HG03432 (cell line): ENCODE measurements at regions not wholly inside any gene's neighbourhood (a gene's known extent, or its start where the extent isn't known, plus 50 kb on each side); places are given as distances from the start of the nearest gene placed in this dataset.
"Not testable (repeated sequence)": the region's sequence is repeated elsewhere in the genome, so short reads cannot be mapped to it uniquely, and the experiment has no call there.

ENCODE experiments used
- ATAC-seq: cut with Tn5 transposase; IDR thresholded peaks from one replicate; pipeline ENCODE4 v1.9.1; 2021; ENCODE audit warnings: mild to moderate bottlenecking, moderate library complexity; ENCODE audit not compliant: unreplicated experiment

DNA sequence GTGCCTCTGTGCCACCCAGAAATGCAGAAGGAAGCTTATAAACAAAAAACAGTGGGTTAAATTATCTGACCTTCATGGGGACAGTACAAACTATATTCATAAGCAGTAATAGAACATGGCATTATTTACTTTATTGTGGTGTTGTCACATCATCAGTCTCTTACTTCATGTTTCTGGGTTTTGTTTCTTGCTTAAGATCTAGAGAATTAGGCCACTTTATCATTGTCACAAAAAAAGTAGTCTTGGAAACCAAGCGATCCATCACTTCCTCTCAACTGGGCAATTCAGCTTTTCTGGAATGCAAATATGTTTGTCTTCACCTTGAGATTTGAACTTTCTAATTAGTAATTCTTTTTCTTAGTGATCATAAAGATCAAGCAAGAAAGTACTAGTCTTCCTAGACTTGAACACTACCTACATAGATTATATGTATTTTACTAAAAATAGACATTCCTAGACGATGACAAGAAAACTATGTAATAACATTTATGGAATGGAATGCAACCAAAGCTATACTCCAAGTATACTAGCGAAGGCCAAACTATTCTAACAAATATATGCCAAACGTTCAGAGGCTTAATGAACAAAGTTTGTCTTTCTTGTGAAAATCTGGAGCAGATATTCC lies 363.4 kb downstream of the DAD1 start:
- ATAC-seq: no peak

GRCh38 chr14:22221508-22221907 lies 367.5 kb downstream of the DAD1 start:
- no peak for ATAC-seq

DNA sequence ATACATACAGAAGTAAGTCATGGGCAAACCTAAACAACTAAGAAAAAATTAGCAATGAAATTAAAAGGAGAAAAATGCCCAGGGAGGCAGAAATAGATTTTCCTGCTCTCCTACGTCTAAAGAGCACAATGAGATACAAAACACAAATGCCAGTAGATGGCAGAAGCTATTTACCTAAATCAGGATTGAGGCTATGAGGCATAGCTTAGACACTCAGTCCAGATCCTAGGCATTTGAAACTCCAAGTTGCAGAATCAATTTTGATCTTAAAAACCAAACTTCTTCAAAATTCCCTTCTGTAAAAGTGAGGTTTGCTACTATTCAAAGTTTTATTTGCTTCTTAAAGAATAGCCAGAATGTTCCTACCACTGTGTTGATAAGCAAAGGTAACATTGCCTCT lies 368.6 kb downstream of the DAD1 start:
- ATAC-seq: no peak

DNA sequence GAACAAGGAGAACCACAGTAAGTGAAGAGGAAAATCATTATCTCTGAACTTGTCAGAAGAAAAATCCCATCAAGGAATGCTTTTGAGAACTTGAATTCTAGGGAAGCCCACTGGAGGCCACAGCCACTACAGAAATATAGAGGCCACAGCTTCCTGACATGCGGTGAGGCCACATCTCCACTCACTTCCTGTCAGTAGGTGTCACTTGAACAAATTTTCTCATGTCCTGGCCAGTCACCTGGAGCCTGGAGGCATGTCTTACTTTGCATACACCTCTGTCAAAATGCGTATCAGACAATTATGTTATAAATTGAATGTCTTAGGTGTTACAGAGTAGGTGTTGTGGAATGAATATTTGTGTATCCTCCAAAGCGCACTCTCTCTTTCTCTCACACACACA lies 370.3 kb downstream of the DAD1 start:
- ATAC-seq: no peak

- no peak for ATAC-seq
These were observed 375.9 kb downstream of the DAD1 start for GRCh38 chr14:22213120-22213519.

DNA sequence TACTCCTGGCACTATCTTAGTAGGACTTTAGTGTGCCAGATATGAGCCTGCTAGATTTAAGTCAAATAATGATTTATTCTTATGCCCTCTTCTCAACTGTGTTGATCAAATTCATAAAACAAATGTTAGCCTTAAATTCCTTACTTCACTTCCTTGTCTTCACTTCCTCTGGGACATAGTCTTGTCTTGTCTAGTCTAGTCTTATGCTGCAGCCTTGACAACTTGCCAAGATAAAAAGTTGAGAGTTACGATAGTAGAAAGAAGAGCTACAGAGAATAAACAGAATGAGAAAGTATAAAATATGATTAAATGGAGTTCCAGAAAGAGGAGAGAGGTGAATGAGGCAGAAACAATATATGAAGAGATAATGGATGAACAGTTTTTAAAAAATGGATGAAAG lies 378.1 kb downstream of the DAD1 start:
- ATAC-seq: no peak

DNA sequence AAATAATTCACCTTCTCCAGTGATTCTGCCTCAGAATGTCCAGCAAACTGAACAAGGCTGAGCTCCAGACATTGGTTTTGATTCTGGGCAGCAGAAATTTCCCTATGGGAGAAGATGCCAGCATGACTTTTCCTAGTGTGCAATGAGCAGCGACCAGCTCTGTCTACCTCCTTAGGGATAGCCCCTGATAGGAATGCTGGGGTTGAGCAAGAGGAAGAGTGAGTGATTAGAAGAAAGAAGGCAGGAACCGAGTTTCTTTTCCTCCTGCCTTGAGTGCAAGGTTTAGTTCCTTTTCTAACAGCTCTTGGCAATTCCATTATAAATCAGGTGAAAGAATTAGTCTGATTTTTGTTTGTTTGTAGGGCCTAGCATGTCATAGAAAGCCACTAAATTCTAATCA lies 379.0 kb downstream of the DAD1 start:
- no peak for ATAC-seq

- no peak for ATAC-seq
These were observed 386.0 kb downstream of the DAD1 start for GRCh38 chr14:22203036-22203435.

DNA sequence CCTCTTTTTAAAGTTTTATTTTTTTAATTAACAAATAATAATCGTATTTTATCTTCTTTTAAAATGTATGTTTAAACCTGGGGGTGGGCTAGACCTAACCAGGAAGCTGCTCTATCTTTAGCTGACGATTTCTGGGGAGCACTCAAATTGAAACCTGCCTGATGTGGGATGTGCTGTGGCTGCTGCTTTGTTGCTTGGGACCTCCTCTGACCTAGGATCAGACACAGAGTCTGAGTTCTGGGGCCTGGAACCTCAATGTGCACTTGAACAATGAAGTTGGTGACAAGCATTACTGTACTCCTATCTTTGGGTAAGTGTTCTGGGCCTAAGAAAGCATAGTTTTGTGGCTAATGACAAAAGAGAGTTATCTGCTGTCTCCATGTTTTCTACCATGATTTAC lies 386.7 kb downstream of the DAD1 start:
- no peak for ATAC-seq

DNA sequence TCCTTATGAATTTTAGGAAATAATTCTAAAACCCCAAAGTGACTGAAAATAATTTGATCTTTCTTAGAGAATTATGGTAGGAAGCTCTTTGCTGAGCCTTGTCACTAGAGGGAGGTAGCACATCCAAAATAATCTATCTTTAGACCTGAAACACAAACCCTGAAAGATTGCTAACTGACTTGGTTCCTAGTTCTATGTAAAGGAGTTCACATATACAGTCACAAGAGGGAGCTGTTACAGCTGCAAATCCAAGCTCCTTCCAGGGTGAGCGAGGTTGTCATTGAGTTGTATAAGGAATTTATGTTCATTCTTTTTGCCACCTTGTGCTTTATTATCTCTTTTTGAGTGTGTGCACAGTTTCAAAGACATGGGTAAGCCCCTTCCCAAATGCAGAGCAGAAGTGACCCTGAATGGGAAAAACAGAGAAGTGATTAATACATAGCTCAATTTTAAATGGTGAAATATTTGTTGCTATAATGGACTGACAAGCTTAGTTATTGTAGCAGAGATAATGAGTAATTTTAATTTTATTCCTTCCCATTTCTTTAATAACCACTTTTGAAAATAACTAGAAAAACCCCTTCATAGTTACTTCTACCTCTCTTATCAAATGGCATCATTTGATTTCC lies 387.9 kb downstream of the DAD1 start:
- ATAC-seq: peak; percentile 76

- ATAC-seq: not testable (repeated sequence)
These were observed 388.9 kb downstream of the DAD1 start for GRCh38 chr14:22200131-22200530.

DNA sequence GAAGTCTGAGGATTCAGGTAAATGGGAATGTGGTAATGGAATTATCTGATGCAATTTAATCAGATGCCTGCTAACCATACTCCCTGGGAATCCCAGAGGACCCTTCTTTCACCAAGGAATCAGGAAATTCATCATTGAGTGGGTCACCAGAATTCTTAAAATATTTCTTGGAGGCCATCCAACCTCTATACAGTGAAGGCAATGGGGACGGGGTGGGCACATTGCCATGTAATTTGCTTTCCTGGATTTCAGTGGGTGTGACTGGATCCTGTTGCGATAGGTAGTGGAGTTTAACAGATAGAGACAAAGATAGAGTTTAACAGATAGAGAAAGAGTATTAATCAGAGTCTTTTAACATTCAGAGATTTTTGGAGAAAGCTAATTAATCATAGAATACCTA lies 394.4 kb downstream of the DAD1 start:
- no peak for ATAC-seq

DNA sequence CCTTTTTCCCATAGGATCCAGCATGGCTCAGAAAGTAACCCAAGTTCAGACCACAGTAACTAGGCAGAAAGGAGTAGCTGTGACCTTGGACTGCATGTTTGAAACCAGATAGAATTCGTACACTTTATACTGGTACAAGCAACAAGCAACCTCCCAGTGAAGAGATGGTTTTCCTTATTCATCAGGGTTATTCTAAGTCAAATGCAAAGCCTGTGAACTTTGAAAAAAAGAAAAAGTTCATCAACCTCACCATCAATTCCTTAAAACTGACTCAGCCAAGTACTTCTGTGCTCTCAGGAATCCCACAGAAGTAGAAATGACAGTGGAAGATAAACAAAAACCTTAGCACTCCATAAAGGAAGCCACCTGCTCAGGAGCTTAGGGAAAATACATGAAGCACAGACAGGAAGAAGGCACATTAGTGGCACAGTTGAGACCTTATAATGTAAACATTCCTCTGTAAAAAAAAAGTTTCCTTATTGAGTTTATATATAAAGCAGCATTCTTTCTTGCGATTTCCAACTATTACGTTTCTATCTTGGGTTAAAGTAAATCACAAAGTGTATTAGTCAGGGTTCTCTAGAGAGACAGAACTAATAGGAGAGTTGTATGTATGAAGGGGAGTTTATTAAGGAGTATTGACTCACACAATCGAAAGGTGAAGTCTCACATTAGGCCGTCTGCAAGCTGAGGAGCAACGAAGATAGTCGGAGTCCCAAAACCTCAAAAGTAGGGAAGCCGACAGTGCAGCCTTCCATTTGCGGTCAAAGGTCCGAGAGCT lies 398.4 kb downstream of the DAD1 start:
- ATAC-seq: no peak

DNA sequence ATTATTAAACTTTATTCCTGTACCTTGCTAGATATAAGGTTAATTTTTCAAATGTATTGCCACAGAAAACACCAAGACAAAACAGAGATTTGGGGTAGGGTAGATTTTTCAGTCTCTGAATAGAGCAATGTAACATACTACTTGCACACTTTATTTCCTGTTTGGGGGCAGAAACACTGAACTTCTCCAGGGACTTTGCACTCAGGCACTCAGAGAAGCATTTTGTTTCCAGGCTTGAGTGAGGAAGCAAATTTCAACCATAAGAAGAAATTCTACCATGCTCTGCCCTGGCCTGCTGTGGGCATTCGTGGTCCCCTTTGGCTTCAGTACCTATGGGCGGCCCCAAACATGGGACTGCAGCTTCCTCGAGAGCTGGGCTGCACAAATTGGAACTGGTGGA lies 399.1 kb downstream of the DAD1 start:
- no peak for ATAC-seq

- no peak for ATAC-seq
These were observed 400.7 kb downstream of the DAD1 start for GRCh38 chr14:22188318-22188717.

GRCh38 chr14:22185789-22186188 lies 403.2 kb downstream of the DAD1 start:
- no peak for ATAC-seq

GRCh38 chr14:22185191-22185590 lies 403.8 kb downstream of the DAD1 start:
- ATAC-seq: no peak

DNA sequence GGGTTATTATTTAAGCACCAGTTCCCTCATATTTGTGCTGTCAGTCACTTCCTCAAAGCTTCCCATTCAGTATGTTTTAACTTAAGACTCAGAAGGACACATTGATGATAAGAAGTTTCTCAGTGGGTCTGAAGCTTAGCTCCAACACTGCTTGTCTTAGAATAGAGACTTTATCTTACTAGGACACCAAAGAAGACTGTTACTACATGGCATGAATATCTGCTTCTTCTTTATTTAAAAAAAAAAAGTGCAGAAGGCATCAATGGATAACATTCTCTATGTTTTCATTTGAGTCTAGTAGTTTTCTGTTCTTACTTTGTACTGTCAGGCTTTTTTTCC lies 404.2 kb downstream of the DAD1 start:
- no peak for ATAC-seq

GRCh38 chr14:22184157-22184829 lies 404.7 kb downstream of the DAD1 start:
- ATAC-seq: no peak

DNA sequence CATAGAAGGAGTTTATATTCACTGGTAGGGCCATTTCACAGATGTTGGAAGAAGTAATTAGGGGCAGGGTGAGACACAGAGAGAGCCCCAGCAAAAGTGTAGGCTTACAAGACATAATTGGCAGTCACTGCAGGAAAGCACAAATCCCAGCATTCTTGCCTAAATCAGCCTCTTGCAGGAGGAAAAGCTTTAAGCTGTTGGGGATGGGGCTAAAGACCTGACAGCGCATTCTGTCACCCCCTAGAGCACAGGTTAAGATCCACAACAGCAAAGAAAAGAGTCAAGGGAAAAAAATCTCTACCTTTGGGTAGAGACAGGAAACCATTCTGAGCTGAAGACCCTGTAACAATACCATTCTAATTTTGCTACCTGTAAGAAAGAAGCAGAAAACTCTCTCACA lies 409.0 kb downstream of the DAD1 start:
- ATAC-seq: no peak

DNA sequence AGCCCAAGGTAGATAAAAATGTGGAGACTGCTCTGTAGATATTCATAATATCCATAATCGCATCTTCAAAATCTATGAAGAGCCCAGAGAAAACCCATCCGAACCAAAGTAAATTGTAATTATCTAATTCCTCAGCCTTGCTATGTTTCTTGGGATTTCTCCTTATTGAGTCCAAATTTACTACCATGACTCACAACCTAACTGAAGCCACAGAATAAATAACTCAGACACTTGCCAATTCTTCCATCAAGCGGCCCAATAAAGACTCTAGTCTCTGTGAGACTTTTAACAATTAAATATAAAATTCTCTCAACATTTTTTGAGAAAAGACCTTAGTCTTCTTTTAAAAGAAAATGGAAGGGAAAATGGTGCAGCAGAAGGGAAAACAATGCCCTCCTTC lies 409.8 kb downstream of the DAD1 start:
- no peak for ATAC-seq

GRCh38 chr14:22178333-22178839 lies 410.6 kb downstream of the DAD1 start:
- no peak for ATAC-seq
